Esophagus squamous epithelium (tissue), 5 donors: ENCODE measurements at regions not wholly inside any gene's neighbourhood (a gene's known extent, or its start where the extent isn't known, plus 50 kb on each side); places are given as distances from the start of the nearest gene placed in this dataset.

Experiments used
- DNase-seq: peaks from one replicate; lab custom pipeline; 2025; lab: John Stamatoyannopoulos, UW
- H3K27ac ChIP-seq, 4 donors: fragments of 200-600 bp; sonication (generic); one replicate each; pipeline ENCODE4 v1.5.1; 2016 to 2019; ENCODE audit warnings: mild to moderate bottlenecking in 1 of 4
- H3K27me3 ChIP-seq, 4 donors: fragments of 200-600 bp; sonication (generic); 1 replicate in 3 of 4; 2 replicates in 1 of 4; pipeline versions ENCODE4 v1.5.1 to v1.6.0; 2017 to 2021; ENCODE audit warnings: antibody characterized with exemption in 1 of 4
- H3K36me3 ChIP-seq, 3 donors: fragments of 200-600 bp; sonication (generic); one replicate each; pipeline ENCODE4 v1.5.1; 2016 to 2019
- H3K4me1 ChIP-seq, 3 donors: fragments of 200-600 bp; sonication (generic); one replicate each; pipeline ENCODE4 v1.5.1; 2017 to 2019
- H3K4me3 ChIP-seq, 4 donors: fragments of 200-600 bp; sonication (generic); 1 replicate in 3 of 4; 2 replicates in 1 of 4; pipeline ENCODE4 v1.5.1; 2016 to 2019; ENCODE audit warnings: mild to moderate bottlenecking in 2 of 4, moderate library complexity in 1 of 4
- H3K9me3 ChIP-seq, 3 donors: fragments of 200-600 bp; sonication (generic); one replicate each; pipeline ENCODE4 v1.5.1; 2016 to 2019
- CTCF ChIP-seq, 6 experiments: fragments of 450-650 bp in 4 of 6; fragments of 200-600 bp in 2 of 6; sonication (generic) in 2 of 6; IDR thresholded peaks; one replicate each; pipeline ENCODE4 v1.5.1; 2016 to 2019; ENCODE audit warnings: antibody characterized with exemption in 6 of 6, mild to moderate bottlenecking in 4 of 6, moderate library complexity in 4 of 6
- POLR2A ChIP-seq, 4 donors: fragments of 450-650 bp; IDR thresholded peaks; one replicate each; pipeline ENCODE4 v1.6.1; 2017; ENCODE audit warnings: antibody characterized with exemption in 4 of 4, mild to moderate bottlenecking in 4 of 4, moderate library complexity in 3 of 4
- WGBS, 2 donors: methylation state at CpG; one replicate each; pipeline ENCODE4 v1.1.5; 2018; 5-methylcytosine and 5-hydroxymethylcytosine counted together
- intact Hi-C: fragments of 100-400 bp; cut with DNase I; formaldehyde crosslinking; loops from one replicate; pipeline ENCODE4 v1.15.0; 2022
- donor health status: DM: yes; HTN: yes; CAD: no.

GRCh38 chr7:84640637-84641036, 446.0 kb upstream of the SEMA3A start:
- no peak overlapping the region for H3K27ac ChIP-seq
- no peak for TF ChIP-seq CTCF (IDR thresholded peaks at IDR 0.05)
- no peak for TF ChIP-seq POLR2A (IDR thresholded peaks at IDR 0.05)
- no peaks in the 10 kb centered on the region for H3K4me1 ChIP-seq
- H3K9me3 ChIP-seq: no peaks in the 10 kb centered on the region
- H3K36me3 ChIP-seq: no peaks in the 10 kb centered on the region
- no peaks in the 10 kb centered on the region for H3K27me3 ChIP-seq
- intact Hi-C loops: no loop called here
- H3K4me3 ChIP-seq: no peak overlapping the region
- 86 to 93% methylated on average over 1 of the region's 1 CpG for WGBS, 2 donors
- no peak for DNase-seq

- intact Hi-C loops: no loop called here
- no peak for DNase-seq
- Histone ChIP-seq H3K27me3 (no peaks in the 10 kb centered on the region), H3K9me3 (no peaks in the 10 kb centered on the region), H3K4me3 (no peak overlapping the region), H3K27ac (no peak overlapping the region), H3K36me3 (no peaks in the 10 kb centered on the region), H3K4me1 (no peaks in the 10 kb centered on the region)
- no peak for TF ChIP-seq CTCF (IDR thresholded peaks at IDR 0.05)
- no peak for TF ChIP-seq POLR2A (IDR thresholded peaks at IDR 0.05)
Measured at GRCh38 chr7:84638339-84638697, 443.7 kb upstream of the SEMA3A start.

GRCh38 chr7:84637568-84638338, 443.2 kb upstream of the SEMA3A start:
- WGBS, 2 donors: 86% methylated on average over 2 of the region's 2 CpGs; no CpG with 5 or more reads in 1 of the 2 donors
- no peak for DNase-seq
- H3K36me3 ChIP-seq: no peaks in the 10 kb centered on the region
- H3K4me1 ChIP-seq: no peaks in the 10 kb centered on the region
- no peak overlapping the region for H3K27ac ChIP-seq
- H3K4me3 ChIP-seq: no peak overlapping the region
- no peaks in the 10 kb centered on the region for H3K27me3 ChIP-seq
- intact Hi-C loops: no loop called here
- TF ChIP-seq POLR2A (IDR thresholded peaks at IDR 0.05) (no peak), CTCF (IDR thresholded peaks at IDR 0.05) (no peak)
- peaks cover 0 to 5% (median 0%) of the 10 kb centered on the region in 3 donors for H3K9me3 ChIP-seq

GRCh38 chr7:84631913-84632312, 437.3 kb upstream of the SEMA3A start:
- Histone ChIP-seq H3K4me3 (no peak overlapping the region), H3K36me3 (no peaks in the 10 kb centered on the region), H3K4me1 (no peaks in the 10 kb centered on the region), H3K27ac (no peak overlapping the region), H3K27me3 (no peaks in the 10 kb centered on the region), H3K9me3 (peaks cover 0 to 13% (median 0%) of the 10 kb centered on the region in 3 donors)
- DNase-seq: no peak
- 54 to 67% methylated on average over 3 to 4 of the region's 4 CpGs for WGBS, 2 donors
- no peak for TF ChIP-seq POLR2A (IDR thresholded peaks at IDR 0.05)
- no peak for TF ChIP-seq CTCF (IDR thresholded peaks at IDR 0.05)
- intact Hi-C loops: no loop called here

GRCh38 chr7:84629640-84630318, 435.2 kb upstream of the SEMA3A start:
- Histone ChIP-seq H3K36me3 (no peaks in the 10 kb centered on the region), H3K4me3 (no peak overlapping the region), H3K9me3 (peaks cover 0 to 13% (median 0%) of the 10 kb centered on the region in 3 donors), H3K4me1 (no peaks in the 10 kb centered on the region), H3K27me3 (no peaks in the 10 kb centered on the region), H3K27ac (no peak overlapping the region)
- no peak for TF ChIP-seq POLR2A (IDR thresholded peaks at IDR 0.05)
- no peak for TF ChIP-seq CTCF (IDR thresholded peaks at IDR 0.05)
- intact Hi-C loops: no loop called here
- no peak for DNase-seq
- 62 to 80% methylated on average over 2 of the region's 2 CpGs for WGBS, 2 donors
